A204.1 (cell line): ENCODE measurements at regions not wholly inside any gene's neighbourhood (a gene's known extent, or its start where the extent isn't known, plus 50 kb on each side); places are given as distances from the start of the nearest gene placed in this dataset.

ENCODE experiments used
- FAIRE-seq: peaks from 2 replicates; lab custom pipeline; 2012; peaks lifted over from hg19 to GRCh38; lab: Jason Lieb, UNC

DNA sequence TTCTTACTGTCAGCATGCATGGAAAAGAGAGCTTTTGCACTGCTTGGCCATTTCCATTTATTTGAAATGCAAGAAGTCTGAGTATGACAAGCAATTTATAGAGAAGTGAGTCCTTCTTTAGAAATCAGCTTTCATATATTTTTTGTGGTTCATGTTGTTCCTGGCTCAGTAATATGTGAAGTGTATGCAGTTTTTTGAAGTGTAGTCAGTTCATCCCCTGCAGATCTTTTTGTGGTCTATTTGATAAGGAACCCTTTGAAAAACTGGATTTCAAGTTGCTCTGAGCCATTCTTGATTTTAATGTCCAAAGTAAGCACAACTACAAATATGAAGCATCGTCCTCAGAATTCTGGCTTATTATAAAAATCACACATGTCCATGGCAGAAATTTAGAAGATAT, 294.1 kb upstream of the SMC2 start:
- FAIRE-seq, result no peak

DNA sequence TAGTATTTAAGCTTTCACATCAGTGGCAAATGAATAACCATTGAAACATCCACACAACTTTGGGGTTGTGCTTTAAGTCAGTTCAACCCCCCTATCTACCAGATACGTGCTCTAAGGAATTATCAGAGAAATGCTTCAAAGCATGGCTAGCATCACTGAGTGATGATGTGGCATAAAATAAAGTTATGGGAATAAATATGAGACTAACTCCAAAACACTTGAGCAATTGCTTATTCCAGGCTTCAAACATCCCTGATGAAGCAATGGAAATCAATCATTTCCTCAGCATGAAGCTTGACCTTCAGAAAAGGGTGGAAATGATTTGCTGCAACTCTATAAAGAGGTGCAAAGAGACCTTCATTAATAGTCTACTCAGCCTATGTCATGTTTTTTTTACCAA, 292.0 kb upstream of the SMC2 start:
- no peak for FAIRE-seq

DNA sequence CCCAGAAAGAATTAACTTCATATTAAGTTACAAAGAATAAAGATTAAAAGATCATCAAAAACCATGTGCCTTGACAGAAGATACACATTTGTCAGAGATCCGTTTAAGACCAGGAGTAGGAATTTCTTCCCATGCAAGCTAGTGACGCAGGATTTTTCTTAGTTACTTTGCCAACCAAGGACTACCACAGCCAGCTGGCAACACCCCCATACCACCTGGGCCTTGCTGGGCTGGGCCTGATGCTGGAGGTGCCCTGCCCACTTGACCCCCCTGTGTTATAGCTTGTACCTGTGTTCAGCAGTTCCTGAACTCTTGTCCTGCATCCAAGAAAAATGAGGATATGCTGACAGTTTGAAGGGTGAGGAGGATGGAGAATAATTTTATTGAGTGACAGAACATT, 290.9 kb upstream of the SMC2 start:
- FAIRE-seq, result no peak

DNA sequence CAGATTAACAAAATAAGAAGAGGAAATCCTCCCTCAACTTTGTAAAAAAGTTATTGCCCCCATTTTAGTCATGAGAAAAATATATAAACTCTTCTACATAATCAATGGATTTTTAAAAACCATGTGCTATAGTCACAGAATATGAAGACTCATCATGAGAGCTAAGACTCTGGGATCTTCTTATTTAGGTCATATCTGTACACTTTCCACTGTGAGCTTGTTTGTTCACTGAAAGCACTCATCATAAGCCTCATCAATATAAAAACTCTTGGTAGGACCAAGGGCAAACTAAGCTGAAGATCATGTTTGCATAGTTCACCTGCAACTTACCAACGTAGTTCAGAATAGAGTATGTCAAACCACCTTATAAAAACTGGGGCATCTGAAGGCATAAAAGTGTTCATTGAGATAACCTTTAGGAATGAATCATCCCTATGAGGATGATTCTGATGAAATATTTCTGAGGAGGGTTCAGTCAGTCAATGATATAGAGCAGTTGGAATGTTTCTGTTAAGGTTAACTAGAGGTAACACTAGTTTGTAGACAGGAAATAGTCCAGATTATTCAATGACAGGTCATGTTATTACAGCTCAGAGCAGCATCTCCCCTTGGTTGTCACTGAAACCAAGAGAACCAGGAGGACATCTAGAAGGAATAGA, 289.9 kb upstream of the SMC2 start:
- no peak for FAIRE-seq

DNA sequence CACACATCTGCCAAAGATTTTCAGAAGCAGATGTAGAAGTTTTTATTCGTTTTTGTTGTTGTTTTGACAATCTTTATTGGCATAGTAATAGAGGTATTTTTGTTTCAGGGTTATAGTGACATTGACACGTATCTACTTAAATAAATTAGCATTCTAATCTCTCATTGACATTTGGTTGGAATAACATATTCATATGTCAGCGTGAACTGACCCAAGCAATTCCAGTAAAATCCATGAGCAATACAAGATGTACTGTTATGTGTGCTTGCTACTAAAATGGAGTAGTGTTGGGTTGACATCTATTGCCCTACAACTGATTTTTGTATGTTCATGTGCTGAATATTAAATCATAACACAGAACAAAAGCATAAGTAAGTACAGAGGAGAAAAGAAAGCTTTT, 284.4 kb upstream of the SMC2 start:
- FAIRE-seq, result no peak

DNA sequence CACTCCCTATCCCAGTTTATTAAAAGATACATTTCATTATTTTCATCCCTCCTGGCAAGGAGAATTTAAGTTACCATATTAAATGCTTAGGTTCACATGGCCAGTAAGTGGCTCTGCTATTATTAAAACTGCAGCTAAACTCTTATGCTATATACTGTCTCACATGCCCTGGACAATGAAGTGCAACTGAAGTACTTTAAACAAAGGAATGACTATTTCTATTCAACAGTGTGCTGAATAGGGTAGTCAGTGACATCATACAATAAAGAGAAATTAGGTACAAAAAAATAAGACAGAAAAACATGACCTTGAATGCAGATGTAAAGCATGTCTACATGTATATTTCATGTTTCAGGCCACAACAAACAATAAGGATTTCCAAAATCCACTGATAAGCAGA, 282.6 kb upstream of the SMC2 start:
- FAIRE-seq, result no peak

DNA sequence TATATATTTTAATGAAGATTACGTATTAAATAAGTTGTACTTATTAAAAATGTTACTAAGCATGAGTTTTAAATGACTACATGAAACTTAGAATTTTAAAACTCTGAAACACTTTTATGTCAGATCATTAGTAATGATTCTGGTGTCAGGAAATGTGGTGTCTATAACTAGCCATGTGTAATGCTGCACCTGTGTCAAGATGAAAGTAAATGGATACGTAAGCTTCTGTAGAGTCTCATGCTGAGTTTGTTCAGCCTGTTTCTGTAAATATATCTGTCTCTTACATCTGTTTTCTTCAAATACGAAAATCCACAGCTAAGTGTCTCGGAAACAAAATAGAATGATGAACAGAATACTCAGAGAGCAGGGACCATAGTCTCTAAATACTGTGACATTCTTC, 278.0 kb upstream of the SMC2 start:
- FAIRE-seq, result no peak

DNA sequence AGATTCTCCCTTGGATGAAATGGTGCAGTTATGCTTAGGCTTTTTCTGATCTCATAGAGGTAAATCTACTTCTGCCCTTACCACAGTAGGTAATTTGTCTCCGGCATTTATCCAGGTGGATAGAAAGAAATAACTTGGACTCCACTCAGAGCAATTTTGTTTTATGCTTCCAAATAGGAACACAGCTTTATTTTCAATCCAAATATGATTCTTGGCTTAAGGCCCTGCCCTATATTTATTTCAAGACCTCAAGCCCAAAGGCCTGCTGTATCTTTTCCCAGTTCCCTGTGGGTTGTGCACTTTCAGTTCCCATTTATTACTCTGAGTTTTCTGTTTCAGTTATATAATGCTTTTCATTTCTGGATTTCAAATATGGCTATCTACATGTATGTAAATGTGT, 274.2 kb upstream of the SMC2 start:
- no peak for FAIRE-seq

DNA sequence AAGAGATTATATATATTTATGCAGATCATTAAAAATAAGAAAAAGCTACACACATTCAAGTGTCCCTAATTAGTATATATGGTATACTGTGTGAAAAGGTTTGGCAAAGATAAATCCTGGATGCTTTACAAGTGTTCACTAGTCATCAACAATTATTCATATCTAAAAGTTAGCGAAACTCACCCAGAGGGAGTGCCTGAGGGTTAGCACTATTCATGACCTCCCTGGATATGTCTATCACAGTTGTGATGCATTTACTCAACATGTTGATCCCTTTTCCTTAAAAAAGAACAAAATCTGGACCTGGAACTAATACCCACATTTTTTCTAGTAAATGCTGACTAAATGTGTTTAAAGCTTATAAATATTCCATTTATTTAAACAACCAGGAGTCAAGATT, 273.0 kb upstream of the SMC2 start:
- no peak for FAIRE-seq

DNA sequence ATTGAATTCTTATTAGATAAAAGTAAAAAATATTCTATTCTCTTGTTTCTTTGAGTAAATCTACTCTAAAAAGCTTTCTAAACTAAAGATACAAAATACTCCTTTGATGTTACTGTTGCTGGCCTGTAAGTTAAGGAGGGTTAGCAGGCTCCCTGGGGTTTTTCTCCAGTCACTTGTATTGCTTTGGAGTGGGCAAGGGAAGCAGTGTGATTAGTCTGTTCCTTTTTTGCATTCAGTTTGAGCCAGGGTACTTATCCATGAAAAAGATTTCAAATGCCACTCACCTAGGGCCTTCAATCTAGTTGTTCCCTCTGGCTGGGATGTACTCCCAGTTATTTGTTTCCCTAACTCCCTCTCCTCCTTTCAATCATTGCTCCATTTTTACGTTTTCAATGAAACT, 256.2 kb upstream of the SMC2 start:
- no peak for FAIRE-seq

DNA sequence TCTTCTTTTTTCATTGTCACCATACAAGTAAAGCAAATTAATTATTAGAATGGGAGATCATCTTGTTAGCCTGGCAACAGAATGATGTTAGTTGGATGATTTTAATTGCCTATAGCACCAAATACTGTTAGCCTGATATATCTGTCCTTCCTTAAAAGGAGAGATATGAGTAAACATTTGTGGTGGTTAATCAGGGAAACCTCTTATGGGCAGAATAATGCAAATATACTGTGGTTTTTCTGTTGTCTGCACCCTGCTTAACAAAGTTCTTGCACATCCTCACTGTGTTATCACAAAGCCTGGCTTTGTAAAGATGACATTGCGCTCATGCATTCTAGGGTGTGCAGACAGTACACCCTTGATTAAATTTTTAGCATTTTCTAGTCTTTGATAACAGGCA, 254.9 kb upstream of the SMC2 start:
- FAIRE-seq, result no peak

DNA sequence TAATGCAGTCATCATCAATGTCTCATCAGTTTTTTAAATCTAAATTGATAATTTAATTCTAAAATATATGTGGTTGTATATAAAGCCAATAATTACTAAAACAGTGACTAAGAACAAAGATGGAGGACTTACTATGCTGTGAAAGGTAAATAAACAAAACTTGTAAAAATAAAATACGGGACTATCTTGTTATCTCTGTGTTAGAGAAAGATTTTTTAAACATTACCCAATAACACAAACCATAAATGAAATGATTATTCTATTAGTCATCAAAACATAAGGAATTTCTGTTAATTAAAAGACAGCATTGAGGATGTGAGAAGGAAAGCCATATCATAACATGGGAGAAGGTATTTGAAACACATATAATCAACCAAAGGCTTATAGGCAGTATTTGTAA, 226.2 kb upstream of the SMC2 start:
- FAIRE-seq, result no peak

DNA sequence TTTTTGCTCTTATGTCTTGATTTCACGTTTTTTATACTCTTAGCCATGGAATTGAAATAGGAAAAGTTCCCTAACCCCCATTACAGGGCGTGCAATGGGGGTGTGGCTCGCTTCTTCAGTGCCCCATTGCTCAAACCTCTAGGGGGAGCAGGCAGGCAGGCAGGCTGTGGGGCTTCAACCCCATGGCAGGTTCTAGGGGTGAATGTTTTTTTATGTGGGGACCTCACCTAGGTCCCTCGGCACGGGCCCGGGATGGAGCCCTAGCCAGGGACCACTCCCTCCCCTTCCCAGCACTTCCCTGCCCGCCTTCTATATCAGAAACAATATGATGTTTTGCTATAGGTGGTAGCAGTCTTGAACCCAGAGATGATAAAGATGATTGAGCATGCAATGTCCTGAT, 221.3 kb upstream of the SMC2 start:
- no peak for FAIRE-seq

DNA sequence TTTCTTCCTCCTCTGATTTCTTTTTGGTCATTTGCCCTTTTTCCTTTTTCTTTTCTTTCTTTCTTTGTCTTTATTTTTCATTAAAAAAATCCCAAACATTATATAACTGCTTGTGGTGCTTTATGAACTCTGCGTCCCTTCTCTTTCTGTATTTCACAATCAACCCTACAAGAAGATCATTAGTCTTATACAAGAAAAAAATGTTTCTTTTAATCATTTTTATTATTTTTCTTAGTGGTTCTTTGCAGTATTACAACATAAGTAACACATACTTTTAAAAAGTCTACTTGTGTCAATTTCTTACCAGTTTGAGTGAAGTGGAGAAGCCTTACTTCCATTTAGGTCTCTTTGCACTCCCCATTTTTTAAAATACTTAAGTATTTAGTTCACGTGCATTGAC, 212.7 kb upstream of the SMC2 start:
- FAIRE-seq, result no peak

DNA sequence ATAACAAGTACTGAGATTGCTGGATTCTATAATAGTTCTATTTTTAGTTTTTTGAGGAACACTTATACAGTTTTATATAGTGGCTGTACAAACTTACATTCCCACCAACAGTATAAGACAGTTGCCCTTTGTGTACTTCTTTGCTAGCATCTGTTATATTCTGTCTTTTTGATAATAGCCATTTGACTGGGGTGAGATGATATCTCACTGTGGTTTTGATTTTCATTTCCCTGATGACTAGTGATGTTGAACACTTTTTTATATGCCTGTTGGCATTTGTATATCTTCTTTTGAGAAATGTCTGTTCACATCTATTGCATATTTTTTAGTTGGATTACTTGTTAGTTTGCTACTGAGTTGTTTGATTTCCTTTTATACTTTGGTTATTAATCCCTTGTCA, 204.1 kb upstream of the SMC2 start:
- no peak for FAIRE-seq

DNA sequence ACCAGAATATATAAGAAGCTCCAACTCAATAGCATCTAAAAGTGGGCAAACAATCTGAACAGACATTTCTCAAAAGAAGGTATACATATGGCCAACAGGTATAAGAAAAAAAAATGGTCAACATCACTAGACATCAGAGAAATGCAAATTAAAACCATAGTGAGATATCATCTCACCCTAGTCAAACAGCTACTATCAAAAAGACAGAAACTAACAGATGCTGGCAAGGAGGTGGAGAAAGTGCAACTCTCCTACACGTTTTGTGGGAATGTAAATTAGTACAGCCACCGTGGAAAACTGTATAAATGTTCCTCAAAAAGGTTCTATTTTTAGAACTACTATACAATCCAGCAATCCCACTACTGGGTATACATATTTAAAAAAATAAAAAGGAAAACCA, 199.9 kb upstream of the SMC2 start:
- FAIRE-seq, result no peak

DNA sequence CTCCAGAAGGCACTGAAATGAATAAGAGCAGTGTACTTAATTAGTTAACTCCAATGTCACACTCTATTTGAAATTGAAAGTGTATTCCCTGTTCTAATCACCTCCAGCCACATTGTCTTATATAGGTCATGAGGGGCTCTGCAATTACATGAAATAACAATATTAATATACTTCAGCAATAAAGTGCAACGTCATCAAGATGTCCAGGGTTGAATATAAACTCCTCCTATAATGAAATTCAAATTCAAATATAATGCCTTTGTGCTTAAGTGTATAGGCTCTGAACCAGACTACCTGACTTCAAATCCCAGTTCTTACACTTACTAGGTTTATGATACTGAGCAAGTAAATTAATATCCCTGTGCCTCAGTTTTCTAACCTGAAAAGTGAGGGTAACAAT, 195.6 kb upstream of the SMC2 start:
- no peak for FAIRE-seq

DNA sequence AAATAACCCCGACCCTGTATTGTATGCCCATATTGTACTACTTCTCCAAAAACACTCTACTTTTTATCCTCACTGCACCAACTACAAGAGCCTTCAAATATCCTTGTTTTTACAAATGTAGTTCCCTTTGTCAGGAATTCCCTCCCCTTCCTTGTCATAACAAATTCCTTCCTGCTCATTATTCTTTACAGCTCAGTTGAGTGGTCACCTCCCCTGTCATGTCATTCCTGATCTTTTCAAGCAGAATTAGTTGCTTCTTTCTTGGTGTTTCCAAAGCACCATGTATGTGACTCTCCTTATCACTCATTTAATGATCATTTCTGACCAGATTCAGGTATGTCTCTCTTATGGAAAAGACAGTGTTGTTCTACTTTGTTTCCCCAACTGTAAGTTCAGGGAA, 194.2 kb upstream of the SMC2 start:
- no peak for FAIRE-seq

DNA sequence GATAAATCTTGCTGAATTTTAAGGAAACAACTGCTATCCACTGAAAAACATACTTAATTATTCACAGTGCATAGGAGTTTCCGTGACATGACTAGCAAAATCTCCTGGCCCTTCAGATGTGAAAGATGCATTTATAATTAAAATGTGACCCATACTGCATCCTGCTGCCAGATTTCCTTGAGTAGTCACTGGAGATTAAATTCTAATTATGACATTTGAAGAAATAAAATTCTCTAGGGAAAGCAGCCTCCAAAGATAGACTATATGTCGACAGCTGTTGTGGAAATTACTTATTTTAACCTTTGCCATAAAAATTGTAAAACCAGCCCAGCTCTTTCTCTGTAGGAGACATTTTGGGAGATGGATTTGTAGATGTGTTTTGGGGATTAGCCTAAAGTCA, 193.6 kb upstream of the SMC2 start:
- FAIRE-seq, result no peak

DNA sequence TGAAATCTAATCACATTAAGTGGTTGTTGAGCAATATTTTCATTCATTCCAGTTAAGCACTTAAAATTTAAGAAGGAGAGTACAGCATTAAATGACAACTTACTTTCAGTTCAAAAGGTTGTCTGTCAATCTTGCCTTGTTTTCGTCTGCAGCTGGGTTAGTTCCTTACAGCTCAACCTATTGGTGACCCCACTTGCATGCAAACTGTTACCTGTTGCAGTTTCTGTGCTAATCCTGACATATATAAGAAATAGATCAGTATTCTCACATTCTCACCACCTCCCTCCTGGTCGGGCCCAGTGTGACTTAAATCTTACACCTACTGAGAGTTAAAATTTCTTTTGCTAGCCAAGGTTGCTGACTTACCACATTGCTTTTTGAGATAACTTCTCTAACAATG, 191.8 kb upstream of the SMC2 start:
- no peak for FAIRE-seq

DNA sequence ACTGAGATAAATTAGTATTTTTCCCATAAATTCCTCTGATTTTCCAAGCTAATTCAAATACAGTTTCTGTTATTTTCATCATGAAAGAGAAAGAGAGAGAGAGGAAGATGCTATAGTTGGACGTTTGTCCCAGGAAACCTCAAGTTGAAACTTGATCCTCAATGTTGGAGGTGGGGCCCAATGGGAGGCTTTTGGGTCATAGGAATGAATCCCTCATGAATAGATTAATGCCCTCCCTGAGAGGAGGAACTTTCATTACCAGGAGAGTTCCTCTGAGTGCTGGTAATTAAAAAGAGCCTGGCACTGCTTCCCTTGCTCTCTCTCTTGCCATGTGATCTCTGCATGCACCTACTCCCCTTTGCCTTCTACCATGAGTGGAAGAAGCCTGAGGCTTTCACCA, 189.9 kb upstream of the SMC2 start:
- FAIRE-seq, result no peak

DNA sequence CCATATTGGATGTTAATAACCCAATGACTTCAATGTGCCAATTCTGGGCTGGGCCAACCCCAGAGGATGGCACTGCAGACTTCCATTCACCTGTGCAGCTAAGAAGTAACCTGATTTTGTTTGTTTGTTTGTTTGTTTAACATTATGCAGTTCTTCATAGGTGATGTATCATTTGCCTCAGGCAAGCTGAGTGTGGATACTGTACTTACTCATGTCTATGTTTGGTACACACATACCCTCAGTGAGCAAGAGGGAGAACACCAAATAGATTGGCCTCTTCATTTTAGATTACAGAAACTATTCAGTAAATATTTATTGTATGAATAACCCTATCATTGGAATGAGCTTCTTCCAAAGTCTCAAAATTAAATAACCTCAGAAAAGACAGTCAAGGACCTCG, 180.2 kb upstream of the SMC2 start:
- no peak for FAIRE-seq

DNA sequence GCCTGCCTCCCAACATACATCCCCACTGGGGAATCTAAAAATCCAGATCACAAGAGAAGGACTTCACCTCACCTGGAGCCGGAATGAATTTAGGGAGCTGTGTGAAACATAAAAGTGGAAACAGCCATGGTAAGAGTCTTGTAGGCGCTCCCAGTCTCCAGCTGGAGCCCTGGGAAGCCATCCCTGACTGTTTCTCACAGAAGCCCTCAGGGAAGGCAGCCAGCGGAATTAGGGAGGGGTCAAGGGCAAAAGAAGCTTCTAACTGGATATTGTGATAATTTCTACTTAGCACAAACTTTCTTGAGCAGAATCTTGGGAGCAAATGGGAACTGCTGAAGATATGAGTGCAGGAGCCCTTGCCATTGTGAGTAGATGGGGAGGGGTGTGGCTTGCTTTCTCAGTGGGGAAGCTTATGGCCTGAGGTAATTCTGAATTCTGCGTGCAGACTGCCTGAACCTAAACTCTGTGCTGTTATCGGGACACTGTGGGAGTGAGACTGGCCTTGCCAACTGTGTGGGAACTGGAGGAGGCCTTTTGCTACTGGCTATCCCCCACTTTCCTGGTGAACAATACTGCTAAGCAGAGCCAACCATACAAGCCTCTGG, 174.4 kb upstream of the SMC2 start:
- FAIRE-seq, result no peak

DNA sequence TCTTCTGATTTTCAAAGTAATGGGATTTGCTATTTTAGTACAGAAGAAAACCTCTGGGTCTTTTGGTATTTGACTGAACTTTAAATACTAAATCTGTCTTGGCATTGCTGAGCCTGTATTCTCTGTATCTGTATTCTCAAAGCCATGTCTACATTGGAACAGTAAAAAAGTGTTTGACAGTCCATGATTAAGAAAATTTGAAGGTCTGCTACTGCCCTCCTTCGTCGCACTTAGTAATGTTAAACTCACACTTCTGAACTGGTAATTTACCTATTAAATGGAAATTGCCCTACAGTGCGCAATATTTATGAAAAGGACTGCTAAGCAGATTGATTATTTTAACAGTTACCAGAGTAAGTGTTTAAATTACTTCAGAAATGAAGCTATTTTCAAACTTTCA, 165.7 kb upstream of the SMC2 start:
- no peak for FAIRE-seq

DNA sequence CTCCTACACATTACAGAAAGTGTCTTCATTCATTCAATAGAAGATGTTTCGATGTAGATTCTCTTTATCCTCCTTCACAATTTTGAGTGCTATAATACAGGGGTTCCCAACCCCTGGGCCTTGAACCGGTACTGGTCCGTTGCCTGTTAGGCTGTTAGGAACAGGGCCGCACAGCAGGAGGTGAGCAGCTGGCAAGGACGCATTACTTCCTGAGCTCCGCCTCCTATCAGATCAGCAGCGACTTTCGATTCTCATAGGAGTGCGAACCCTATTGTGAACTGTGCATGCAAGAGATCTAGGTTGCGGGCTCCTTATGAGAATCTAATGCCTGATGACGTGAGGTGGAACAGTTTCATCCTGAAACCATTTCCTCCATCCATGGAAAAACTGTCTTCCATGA, 153.0 kb upstream of the SMC2 start:
- FAIRE-seq, result no peak
